GM20431 (cell line): ENCODE measurements at regions not wholly inside any gene's neighbourhood (a gene's known extent, or its start where the extent isn't known, plus 50 kb on each side); places are given as distances from the start of the nearest gene placed in this dataset.
"Not testable (repeated sequence)": the region's sequence is repeated elsewhere in the genome, so short reads cannot be mapped to it uniquely, and the experiment has no call there.

Experiments used
- in situ Hi-C: fragments of 300-500 bp; cut with MseI, MboI; formaldehyde crosslinking; loops from one replicate; pipeline ENCODE4 v1.15.0; 2020; ENCODE audit warnings: low sequenced_read_pairs; ENCODE audit not compliant: unreplicated experiment

DNA sequence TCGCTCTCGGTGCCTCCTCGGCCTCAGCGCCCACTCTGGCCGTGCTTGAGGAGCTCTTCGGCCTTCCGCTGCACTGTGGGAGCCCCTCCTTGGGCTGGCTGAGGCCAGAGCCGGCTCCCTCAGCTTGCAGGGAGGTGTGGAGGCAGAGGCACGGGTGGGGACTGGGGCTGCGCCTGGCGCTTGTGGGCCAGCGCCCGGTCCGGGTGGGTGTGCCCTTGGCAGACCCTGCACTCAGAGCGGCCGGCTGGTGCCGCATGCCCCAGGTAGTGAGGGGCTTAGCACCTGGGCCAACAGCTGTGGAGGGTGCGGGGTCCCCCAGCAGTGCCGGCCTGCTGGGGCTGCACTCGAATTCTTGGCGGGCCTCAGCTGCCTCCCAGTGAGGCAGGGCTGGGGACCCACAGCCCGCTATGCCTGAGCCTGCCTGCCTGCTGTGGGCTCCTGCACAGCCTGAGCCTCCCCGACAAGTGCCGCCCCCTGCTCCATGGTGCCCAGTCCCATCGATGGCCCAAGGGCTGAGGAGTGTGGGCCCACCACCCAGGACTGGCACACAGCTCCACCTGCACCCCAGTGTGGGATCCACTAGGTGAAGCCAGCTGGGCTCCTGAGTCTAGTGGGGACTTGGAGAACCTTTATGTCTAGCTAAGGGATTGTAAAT is 2085.2 kb upstream of the ACO1 start:
- in situ Hi-C loops = no loop called here

DNA sequence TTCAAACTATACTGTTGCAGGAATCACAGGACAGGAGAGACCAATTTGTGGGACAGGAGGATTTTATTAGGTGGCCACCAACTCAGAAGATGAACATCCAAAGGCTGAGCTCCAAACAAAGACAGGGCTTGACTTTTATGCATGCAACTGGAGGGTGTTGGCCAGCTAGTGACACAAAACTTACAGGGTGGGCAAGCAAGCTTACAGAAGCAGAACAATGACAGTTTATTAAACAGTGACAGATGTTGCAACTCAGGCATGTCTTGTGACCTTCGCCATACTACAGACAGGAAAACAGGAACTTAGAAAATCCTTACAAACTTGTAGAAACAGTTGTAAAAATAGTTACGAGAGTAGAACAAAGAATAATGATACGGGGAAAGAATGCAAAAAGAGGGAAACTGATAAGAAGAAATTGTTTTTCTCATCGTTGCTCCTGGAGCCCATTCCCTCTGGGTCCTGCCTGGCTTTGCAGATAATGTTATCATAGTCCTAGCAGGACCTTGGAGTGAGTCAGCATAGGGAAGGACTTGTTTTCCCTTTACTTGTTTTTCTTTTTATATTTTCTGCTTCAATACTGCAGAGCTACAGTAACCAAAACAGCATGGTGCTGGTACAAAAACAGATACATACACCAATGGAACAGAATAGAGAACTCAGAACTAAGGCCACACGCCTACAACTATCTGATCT is 2083.0 kb upstream of the ACO1 start:
- in situ Hi-C loops = no loop called here

DNA sequence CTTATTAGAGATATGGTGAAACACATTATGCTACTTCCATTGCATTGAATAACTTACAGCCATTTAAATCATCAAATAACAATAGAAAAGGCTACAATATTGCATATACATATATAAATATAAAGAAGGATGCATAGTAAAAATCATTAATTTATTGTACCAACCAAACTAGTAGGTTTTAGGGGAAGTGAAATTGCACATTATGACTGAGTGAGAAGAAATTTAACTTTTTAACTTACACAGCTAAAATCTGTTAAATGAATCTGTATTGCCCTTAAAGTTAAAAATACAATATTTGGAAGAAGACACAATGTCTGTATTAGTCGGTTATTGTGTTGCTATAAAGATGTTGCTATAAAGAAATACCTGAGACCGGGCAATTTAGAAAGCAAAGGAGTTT is 2073.7 kb upstream of the ACO1 start:
- in situ Hi-C loops = no loop called here

DNA sequence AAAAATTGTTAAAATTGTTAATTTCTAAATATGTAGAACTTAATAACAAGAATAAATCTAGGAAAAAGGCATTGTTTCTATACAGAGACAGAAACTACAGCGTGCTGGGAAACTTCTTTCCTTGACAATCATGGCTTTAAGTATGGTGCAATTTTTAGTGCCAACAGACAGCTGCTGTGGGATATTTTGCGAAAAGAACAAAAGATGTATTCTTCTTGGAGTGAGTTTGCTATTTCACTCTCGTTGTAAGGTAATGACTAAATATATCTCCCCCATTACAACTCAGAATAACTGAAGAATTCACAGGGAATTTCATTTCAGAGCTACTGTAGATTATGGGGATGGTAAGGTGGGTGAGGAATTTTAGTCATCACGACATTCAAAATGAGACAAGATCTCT is 2055.0 kb upstream of the ACO1 start:
- in situ Hi-C loops = no loop called here

DNA sequence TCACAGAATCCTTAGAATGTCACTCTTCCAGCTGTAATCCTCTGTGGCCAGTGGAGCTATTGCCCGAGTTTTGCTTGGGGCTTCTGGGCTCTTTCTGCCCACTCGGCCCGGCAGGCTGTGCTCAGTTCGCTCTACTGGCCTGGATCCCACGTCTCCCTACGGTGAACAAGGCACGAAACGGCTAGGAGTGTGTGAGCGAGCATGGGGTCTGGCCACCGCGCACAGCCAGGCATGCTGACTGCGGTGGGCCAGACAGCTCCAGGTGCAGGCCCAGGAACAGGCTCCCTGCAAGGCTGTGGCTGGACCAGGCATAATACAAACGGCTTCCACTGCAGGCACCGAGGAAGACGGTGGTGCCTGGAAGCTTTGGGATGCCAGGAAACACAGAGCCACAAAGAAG is 2035.5 kb upstream of the ACO1 start:
- in situ Hi-C loops = no loop called here

DNA sequence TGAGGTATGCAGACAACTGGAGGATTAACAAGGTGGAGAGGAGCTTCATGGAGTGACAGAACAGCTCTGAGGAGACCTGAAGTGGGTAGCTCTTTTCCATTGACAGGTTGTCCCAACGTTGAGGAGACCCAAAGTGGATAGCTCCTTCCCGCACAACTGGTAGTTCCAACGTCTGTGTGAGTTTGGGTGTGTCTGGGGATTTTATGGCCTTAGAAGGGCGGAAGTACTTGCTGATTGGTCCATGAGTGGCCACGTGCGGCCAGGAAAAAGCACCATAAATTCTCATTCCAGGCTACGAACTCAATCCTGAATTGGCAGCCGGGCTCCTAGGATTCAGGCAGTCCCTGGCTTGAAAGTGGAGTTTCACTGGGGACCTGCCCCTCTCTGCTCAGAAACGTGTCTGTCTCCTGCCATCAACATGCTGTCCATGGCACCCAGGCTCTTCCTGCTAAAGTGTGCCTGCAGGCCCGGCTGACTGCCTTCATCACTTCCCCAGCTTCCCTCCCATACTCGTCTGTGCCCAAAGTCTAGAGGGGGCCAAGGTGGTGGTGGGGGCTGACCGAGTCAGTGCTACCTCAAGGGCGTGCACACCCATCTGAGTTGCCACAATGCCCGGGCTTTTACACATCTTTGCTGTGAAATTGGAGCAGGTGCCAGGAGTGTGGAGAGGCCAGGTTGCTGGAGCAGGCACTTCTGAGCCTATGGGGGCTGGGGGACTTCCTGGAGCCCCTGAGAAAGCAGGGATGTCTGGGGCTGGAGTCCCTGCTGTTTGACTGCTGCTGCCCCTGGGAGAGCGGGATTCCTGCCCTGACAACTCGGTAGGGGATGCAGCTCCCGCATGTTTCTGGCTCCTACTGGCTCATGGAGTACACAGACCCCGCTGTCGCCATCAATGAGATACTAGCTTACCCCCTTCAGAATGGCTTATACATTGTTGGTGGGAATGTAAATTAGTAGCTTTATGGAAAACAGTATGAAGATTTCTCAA is 2034.6 kb upstream of the ACO1 start:
- in situ Hi-C loops = no loop called here

DNA sequence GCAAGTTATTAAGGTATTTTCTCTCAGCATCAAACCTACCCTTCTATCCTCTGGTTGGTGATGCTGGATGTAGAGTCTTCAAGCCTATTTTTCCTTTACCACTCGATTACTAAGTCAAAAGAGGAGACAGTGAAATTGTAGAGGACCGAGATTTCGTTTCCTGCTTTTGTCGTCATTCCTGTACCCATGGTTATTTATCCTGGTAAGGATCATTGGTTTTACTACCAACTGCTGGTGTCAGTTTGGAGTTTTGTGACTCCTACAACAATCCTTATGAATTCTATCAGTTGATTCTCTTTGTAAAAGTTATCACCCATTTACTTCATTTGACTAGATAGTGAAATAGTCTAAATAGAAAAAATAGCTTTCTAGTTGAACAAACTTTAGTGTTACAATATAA is 2028.2 kb upstream of the ACO1 start:
- in situ Hi-C loops = no loop called here

DNA sequence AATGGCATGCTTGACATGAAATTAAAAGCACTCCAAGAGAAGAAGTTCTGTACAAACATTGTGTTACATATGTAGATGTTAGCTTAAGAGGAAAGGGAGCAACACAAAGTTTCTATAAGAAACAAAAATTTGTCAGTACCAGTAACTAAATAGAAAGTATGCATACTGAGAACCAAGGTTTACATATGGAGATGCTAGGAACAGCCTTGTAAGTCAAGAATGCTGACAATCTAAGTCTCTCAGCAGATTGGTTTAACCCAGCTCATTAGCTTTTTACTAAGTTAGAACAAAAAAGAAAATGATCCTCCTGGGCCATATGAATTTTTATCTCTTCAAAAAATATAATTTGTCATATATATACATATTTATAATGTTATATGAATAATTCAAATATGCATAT is 2022.1 kb upstream of the ACO1 start:
- in situ Hi-C loops = no loop called here

DNA sequence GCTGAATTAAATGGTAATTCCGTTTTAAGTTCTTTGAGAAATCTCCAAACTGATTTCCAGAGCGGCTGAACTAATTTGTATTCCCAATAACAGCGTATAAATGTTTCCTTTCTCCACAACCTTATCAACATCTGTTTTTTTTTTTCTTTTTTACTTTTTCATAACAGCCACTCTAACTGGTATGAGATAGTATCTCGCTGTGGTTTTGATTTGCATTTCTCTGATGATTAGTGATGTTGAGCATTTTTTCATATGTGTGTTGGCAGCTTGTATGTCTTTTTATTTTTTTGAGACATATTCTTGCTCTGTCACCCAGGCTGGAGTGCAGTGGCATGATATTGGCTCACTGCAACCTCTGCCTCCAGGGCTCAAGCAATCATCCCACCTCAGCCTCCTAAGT is 2018.3 kb upstream of the ACO1 start:
- in situ Hi-C loops = not testable (repeated sequence)

DNA sequence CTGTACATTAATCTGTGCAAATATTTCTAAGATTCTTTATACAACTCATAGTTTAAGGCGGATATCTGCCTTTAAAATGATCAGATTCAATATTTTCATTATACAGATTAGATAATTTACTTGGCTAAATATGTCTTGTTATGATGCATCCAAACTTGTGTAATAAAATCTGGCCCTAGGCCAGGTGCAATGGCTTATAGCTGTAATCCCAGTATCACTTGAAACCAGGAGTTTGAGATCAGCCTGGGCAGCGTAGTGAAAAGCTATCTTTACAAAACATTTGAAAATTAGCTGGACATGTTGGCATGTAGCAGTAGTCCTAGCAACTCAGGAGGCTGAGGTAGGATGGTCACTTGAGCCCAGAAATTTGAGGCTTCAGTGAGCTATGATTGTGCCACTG is 2002.2 kb upstream of the ACO1 start:
- in situ Hi-C loops = no loop called here

DNA sequence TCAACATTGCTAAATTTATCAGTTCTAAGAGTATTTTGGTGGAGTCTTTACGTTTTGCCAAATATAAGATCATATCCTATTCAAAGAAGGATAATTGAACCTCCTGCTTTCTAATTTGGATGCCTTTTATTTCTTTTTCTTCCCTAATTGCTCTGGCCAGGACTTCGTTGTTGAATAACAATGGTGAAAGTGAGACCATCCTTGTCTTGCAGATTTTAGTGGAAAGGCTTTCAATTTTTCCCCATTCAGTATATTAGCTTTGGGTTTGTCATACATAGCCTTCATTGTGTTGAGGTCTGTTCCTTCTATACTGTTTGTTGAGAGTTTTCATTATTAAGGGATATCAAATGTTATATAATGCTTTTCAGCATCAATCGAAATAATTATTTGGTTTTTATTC is 1974.2 kb upstream of the ACO1 start:
- in situ Hi-C loops = no loop called here

DNA sequence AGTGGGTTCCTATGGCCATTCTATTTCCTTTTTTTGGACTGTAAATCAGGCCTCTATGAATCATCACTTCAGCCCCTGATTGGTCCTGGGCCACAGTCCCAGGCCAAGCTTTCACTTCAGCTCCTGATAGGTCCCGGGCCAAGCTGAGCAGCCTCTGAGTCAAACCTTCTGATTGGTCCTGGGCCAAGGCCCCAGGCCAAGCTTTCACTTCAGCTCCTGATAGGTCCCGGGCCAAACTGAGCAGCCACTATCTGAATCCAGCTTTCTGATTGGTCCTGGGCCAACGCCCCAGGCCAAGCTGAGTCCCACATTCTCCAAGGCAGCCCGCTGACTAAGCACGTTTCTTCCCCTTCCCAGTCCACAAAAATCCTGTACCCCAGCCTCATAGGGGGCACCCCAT is 1972.9 kb upstream of the ACO1 start:
- in situ Hi-C loops = no loop called here

DNA sequence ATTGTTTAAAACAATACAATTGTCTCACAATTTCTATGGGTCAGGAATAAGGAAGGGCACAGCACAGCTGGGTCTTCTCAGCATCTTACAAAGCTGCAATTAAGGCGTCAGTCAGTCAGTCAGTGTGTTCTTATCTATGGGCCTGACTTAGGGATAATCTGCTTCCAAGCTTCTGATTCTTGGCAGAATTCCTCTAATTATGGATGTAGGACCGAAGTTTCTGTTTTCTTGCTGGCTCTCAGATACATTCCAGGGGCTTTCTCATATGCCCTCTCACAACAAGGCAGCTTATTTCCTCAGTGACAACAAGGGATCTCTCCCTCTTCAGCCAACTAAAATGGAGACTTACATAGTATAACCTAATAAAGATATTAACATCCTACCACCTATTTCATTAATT is 1925.3 kb upstream of the ACO1 start:
- in situ Hi-C loops = no loop called here

DNA sequence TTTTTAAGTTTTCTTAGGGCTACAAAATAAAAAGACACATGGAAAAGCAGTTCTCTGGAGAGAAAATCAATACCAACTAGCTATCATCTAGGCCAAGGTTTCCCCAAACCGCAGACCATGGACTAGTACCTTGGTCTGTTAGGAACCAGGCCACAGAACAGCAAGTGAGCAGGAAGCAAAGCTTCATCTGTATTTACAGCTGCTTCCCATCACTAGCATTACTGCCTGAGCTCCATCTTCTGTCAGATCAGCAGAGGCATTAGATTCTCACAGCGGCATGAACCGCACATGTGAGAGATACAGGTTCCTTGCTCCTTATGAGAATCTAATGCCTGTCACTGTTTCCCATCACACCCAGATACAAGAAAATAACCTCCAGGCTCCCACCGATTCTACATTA is 1907.6 kb upstream of the ACO1 start:
- in situ Hi-C loops = no loop called here

DNA sequence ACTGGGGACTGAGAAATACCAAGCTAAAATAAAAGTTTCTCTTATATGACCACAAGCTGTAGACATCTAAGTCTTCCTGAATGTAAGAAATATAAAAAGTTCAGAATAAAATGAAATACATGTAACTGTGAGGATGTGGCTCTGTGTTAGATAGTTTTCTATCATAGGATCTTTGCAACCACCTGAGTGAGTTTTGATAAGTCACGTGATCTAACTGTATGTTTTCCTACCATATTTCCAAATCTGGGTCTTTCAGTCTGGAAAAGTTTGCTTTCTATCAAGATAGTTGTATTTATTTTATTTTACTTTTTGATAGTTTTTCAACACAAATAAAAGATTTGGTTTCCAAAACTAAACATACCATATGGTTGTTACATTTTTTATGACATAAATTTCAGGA is 1905.8 kb upstream of the ACO1 start:
- in situ Hi-C loops = no loop called here

DNA sequence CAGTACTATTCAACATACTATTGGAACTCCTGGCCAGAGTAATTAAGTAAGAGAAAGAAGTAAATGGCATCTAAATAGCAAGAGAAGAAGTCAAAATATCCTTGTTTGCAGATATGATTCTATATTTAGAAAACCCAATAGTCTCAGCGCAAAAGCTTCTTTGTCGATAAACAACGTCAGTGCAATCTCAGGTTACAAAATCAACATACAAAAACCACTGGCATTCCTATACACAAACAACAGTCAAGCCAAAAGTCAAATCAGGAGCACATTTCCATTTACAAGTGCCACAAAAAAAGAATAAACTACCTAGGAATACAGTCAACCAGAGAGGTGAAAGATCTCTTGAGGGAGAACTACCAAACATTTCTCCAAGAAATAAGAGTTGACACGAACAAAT is 1901.9 kb upstream of the ACO1 start:
- in situ Hi-C loops = no loop called here

DNA sequence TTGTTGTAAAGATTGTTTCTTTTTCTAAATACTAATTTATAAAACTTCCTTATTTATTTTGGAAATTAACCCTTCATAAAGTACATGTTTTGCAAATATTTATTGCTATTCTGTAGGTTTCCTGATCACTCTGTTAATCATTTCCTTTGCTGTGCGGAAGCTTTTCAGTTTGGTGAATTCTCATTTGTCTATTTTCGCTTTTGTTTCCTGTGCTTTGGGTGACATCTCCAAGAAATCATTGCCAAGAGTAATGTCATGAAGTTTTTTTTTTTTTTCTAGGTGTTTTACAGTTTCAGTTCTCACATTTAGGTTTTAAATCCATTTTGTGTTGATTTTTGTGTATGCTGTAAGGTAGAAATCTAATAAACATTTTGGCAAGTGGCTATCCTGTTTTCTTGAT is 1899.8 kb upstream of the ACO1 start:
- in situ Hi-C loops = no loop called here

DNA sequence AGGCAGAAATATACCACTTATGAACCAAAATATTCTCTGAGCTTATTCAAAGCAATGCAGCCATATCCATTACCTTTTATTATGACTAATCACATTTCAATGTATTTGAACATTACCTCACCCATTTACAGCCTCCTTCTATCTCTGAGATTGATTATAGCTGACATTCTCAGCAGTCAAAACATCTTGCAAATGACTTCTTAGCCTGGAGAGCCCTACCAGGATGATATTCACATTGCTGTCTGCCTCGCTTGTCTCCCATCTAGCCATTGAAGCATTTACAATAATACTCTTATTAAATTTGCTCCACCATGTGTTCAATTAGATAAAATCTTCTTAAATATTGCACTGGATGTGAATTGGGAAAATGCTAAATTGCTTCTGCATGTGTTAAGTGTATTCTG is 1879.9 kb upstream of the ACO1 start:
- in situ Hi-C loops = no loop called here

DNA sequence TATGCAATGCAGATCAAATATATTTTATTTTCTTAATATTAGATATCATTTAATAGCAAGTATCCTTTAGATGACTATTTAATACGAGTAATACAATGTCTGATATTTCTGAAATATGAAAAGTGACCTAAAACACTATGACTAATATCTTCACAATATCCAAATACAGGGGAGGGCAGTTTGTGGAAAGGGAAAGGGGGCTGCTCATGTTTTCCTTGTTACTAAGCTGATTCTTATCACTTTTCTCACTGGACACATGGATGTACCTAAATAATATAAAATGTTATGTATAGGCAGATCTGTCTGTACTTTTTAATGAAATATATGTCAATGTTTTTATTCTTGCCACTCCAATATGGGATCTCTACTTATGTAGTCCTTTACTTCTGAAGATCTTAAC is 1879.1 kb upstream of the ACO1 start:
- in situ Hi-C loops = no loop called here

DNA sequence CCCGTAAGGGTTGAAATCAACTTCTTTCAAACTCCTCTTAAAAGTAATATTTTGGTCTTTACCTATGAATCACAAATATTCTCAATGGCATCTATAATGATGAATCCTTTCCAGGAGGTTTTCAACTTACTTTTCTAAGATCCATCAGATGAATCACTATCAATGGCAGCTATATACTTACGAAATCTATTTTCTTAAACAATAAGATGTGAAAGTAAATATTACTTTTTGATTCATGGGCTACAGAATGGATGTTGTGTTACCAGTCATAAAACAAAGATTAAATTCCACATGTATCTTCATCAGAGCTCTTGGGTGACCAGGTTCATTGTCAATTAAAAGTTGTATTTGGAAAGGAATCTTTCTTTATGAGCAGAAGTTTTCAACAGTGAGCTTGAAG is 1877.7 kb upstream of the ACO1 start:
- in situ Hi-C loops = no loop called here

DNA sequence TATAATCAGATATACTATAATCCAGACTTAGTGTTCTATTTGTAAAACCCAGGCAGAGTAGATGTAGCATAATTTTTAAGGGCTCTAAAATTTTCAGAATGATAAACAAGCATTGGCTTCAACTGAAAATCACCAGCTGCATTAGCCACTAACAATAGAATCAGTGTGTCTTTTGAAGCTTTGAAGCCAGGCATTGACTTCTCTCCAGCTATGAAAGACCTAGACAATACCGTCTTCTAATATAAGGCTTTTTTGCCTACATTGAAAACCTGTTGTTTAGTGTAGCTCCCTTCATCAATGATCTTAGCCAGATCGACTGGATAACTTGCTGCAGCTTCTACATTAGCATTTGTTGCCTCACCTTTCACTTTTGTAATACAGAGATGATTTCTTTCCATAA is 1877.3 kb upstream of the ACO1 start:
- in situ Hi-C loops = no loop called here
